Prostate gland (tissue), 2 donors: ENCODE measurements at regions not wholly inside any gene's neighbourhood (a gene's known extent, or its start where the extent isn't known, plus 50 kb on each side); places are given as distances from the start of the nearest gene placed in this dataset.

Source experiments
- DNase-seq: peaks from one replicate; pipeline ENCODE4 v3.0.0-alpha.2; 2019; ENCODE audit warnings: low spot score
- H3K27ac ChIP-seq, 2 donors: fragments of 200-600 bp; sonication (generic); 2 replicates each; pipeline ENCODE4 v1.5.1; 2017 to 2019
- H3K27me3 ChIP-seq: fragments of 200-600 bp; sonication (generic); replicated peaks from 2 replicates; pipeline ENCODE4 v1.5.1; 2019; ENCODE audit not compliant: insufficient read depth
- H3K36me3 ChIP-seq, 2 donors: fragments of 200-600 bp; sonication (generic); 1 replicate in 1 of 2; 2 replicates in 1 of 2; pipeline versions ENCODE4 v1.5.1 to v1.8.1; 2017 to 2019
- H3K4me1 ChIP-seq: fragments of 200-600 bp; sonication (generic); replicated peaks from 2 replicates; pipeline ENCODE4 v1.5.1; 2019
- H3K4me3 ChIP-seq, 2 donors: fragments of 200-600 bp; sonication (generic); 2 replicates each; pipeline ENCODE4 v1.5.1; 2017 to 2019
- H3K9me3 ChIP-seq: fragments of 200-600 bp; sonication (generic); 2 replicates; pipeline ENCODE4 v1.5.1; 2017
- POLR2A ChIP-seq: fragments of 450-650 bp; IDR thresholded peaks from one replicate; pipeline ENCODE4 v1.6.1; 2016; ENCODE audit warnings: antibody characterized with exemption, mild to moderate bottlenecking
- POLR2AphosphoS5 ChIP-seq: sonication (generic); formaldehyde crosslinking; IDR thresholded peaks from one replicate; pipeline ENCODE4 v1.6.1; 2017; ENCODE audit warnings: antibody characterized with exemption
- WGBS: methylation state at CpG from one replicate; pipeline ENCODE4 v1.1.5; 2018; 5-methylcytosine and 5-hydroxymethylcytosine counted together
- intact Hi-C: fragments of 100-400 bp; cut with DNase I; formaldehyde crosslinking; loops from one replicate; pipeline ENCODE4 v1.14.2; 2022
- TF ChIP-seq, protein P1 (sequence below), 4 experiments: fragments of 200-600 bp in 2 of 4; fragments of 450-650 bp in 2 of 4; sonication (generic) in 2 of 4; IDR thresholded peaks; 1 replicate in 3 of 4; 2 replicates in 1 of 4; pipeline ENCODE4 v1.5.1; 2016 to 2019; ENCODE audit warnings: antibody characterized with exemption in 4 of 4, mild to moderate bottlenecking in 2 of 4, moderate library complexity in 2 of 4

DNA sequence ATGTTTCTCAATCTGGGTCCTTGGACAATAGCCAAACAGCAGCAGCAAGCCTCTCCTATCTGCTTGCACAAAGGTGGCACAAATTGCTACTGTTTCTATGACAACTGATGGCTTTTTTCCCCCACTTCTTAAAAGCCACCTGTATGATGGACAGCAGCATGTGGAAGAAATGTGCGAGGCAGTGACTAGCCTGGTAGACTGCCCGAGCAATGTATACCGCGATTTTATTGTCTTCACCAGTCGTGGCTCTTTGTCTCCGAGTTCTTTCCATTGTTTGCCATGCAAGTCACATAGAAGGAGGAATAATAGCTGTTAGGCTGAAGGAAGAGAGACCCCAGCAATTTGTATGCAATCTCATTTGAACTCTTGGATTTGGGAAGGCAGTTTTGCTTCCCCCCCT is 79.4 kb downstream of the S1PR1 start:
- 27% methylated on average over 6 of the region's 6 CpGs for WGBS
- intact Hi-C loops = no loop called here
- TF ChIP-seq POLR2AphosphoS5 (no peak), POLR2A (no peak)
- TF ChIP-seq, protein P1, sequence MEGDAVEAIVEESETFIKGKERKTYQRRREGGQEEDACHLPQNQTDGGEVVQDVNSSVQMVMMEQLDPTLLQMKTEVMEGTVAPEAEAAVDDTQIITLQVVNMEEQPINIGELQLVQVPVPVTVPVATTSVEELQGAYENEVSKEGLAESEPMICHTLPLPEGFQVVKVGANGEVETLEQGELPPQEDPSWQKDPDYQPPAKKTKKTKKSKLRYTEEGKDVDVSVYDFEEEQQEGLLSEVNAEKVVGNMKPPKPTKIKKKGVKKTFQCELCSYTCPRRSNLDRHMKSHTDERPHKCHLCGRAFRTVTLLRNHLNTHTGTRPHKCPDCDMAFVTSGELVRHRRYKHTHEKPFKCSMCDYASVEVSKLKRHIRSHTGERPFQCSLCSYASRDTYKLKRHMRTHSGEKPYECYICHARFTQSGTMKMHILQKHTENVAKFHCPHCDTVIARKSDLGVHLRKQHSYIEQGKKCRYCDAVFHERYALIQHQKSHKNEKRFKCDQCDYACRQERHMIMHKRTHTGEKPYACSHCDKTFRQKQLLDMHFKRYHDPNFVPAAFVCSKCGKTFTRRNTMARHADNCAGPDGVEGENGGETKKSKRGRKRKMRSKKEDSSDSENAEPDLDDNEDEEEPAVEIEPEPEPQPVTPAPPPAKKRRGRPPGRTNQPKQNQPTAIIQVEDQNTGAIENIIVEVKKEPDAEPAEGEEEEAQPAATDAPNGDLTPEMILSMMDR (IDR thresholded peaks at IDR 0.05) = no peak
- Histone ChIP-seq H3K27ac (no peak overlapping the region), H3K4me3 (no peak overlapping the region), H3K9me3 (no peaks in the 10 kb centered on the region), H3K4me1 (no peaks in the 10 kb centered on the region), H3K36me3 (no peaks in the 10 kb centered on the region), H3K27me3 (no peaks in the 10 kb centered on the region)
- DNase-seq = no peak

DNA sequence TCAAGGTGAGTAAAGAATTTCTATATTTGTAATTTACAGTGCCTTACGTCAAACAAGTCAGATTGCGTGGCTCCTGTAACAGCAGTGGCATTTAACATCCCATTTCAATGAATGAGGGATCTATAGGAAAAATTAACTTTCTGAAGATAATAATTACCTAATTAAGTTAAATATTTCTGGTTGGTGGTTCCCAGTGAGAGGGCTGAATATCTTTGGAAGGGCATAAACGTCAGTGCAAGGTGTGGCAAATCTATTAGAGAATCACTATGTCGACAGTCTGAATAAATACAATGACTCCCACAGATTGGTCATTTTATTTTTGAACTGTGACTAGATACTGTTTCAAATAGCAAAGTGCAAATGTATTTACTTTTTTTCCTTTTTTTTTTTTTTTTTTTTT is 80.0 kb downstream of the S1PR1 start:
- Histone ChIP-seq H3K27ac (no peak overlapping the region), H3K4me1 (no peaks in the 10 kb centered on the region), H3K4me3 (no peak overlapping the region), H3K9me3 (no peaks in the 10 kb centered on the region), H3K36me3 (no peaks in the 10 kb centered on the region), H3K27me3 (no peaks in the 10 kb centered on the region)
- 74% methylated on average over 4 of the region's 4 CpGs for WGBS
- intact Hi-C loops = no loop called here
- DNase-seq = no peak
- TF ChIP-seq POLR2A (no peak), POLR2AphosphoS5 (no peak)
- TF ChIP-seq, protein P1 (IDR thresholded peaks at IDR 0.05) = no peak

DNA sequence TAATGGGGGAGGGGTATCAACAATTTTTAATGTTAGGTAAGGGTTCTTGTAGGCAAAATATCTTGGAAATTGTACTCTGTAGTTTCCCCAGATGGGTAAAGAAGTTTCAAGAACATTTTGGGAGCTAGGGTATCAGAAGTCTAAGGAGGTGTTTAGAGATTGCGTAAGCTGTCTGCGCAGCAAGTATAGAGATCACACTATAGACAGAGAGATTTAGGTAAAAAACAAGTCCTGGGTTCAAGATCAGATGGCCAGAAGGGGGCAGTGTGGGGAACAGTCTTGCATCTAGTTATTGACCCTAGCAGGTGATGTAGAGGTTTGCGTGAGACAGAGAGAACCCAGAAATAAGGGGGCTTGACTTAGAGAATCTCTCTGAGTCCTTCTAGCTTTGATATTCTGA is 80.8 kb downstream of the S1PR1 start:
- no peaks in the 10 kb centered on the region for H3K4me1 ChIP-seq
- TF ChIP-seq, protein P1 (IDR thresholded peaks at IDR 0.05) = no peak
- TF ChIP-seq POLR2A (no peak), POLR2AphosphoS5 (no peak)
- H3K36me3 ChIP-seq = no peaks in the 10 kb centered on the region
- 97% methylated on average over 3 of the region's 3 CpGs for WGBS
- intact Hi-C loops = no loop called here
- no peaks in the 10 kb centered on the region for H3K27me3 ChIP-seq
- no peak overlapping the region for H3K27ac ChIP-seq
- no peak for DNase-seq
- H3K9me3 ChIP-seq = no peaks in the 10 kb centered on the region
- no peak overlapping the region for H3K4me3 ChIP-seq

DNA sequence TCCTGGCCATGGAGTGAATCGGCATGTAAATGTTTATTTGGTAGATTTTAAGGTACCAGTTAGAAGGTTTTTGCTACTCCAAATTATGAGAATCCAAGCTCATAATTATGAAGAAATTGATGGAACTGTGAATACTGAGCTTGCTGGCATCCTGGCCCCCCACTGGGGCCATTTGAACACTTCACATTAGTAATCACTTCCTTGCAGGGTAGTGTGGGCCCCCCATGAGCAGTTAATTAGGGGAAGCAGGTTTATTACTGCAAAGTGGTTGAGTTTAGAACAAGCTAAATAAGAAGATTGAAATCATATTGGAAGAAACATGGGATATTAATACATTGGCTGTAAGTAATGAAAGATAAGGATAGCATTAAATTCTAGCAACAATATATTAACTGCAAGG is 86.7 kb downstream of the S1PR1 start:
- Histone ChIP-seq H3K36me3 (no peaks in the 10 kb centered on the region), H3K27ac (no peak overlapping the region), H3K9me3 (no peaks in the 10 kb centered on the region), H3K4me3 (no peak overlapping the region), H3K4me1 (no peaks in the 10 kb centered on the region), H3K27me3 (no peaks in the 10 kb centered on the region)
- DNase-seq = no peak
- intact Hi-C loops = no loop called here
- 100% methylated on average over 1 of the region's 1 CpG for WGBS
- TF ChIP-seq, protein P1 (IDR thresholded peaks at IDR 0.05) = no peak
- TF ChIP-seq POLR2AphosphoS5 = no peak
- TF ChIP-seq POLR2A = no peak

DNA sequence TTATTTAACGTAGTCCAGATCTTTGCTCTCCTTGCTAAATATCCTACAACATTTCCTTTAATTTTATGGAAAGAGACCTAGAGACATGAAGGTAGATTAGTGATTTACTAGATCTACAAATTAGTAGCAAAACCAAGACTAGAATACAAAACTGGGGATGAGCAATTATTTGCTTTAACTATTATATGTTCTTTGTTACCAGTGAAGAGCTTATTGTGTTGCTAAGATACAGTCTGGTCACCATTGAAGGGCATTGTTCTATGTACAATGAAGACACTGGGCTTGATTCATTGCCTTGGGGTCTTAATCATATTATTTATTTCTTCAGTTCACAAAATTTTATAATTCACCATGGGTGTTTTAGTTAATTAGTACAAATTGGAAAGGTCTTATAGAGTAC is 88.3 kb downstream of the S1PR1 start:
- TF ChIP-seq, protein P1 (IDR thresholded peaks at IDR 0.05) = no peak
- no peak for TF ChIP-seq POLR2AphosphoS5
- no peak for TF ChIP-seq POLR2A

More for the DNA sequence above, 88.3 kb downstream of the S1PR1 start:
- H3K27me3 ChIP-seq = no peaks in the 10 kb centered on the region
- H3K36me3 ChIP-seq = no peaks in the 10 kb centered on the region
- WGBS = 91% methylated on average over 1 of the region's 1 CpG
- intact Hi-C loops = no loop called here
- no peak for DNase-seq
- no peak overlapping the region for H3K27ac ChIP-seq
- no peaks in the 10 kb centered on the region for H3K4me1 ChIP-seq
- H3K4me3 ChIP-seq = no peak overlapping the region
- H3K9me3 ChIP-seq = no peaks in the 10 kb centered on the region
